VCaP (cell line): ENCODE measurements at regions not wholly inside any gene's neighbourhood (a gene's known extent, or its start where the extent isn't known, plus 50 kb on each side); places are given as distances from the start of the nearest gene placed in this dataset.
"Not testable (repeated sequence)": the region's sequence is repeated elsewhere in the genome, so short reads cannot be mapped to it uniquely, and the experiment has no call there.

Source experiments
- H3K27ac ChIP-seq: fragments of 450-650 bp; 2 replicates; pipeline ENCODE4 v1.5.1; 2017
- TF ChIP-seq, protein P1 (sequence below): fragments of 450-650 bp; conservative IDR thresholded peaks from 2 replicates; pipeline ENCODE4 v1.5.1; 2017; ENCODE audit warnings: mild to moderate bottlenecking, moderate library complexity

DNA sequence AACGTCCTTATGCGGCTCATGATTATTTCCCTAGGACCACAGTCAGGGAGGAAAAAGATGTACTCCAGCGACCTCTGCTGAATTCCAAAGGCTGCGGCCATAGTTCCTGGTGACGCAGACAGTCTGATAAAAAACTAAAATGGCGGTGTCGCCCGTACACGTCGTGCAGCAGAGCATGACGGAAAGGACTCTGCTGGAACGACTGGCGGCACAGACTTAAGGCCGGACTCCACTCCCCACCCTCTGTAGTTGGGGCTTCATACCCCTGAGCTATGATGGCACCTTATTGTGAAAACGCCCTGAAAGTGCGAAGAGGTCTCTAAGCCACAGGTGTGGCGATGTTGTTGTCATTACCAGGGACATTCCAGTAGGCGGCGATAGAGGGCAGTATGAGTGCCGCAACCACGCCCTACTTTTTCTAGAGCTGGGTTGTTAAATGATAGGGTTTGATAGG, 90.0 kb upstream of the EDA2R start:
- H3K27ac ChIP-seq: peak overlapping the region; percentile 79
- TF ChIP-seq, protein P1, sequence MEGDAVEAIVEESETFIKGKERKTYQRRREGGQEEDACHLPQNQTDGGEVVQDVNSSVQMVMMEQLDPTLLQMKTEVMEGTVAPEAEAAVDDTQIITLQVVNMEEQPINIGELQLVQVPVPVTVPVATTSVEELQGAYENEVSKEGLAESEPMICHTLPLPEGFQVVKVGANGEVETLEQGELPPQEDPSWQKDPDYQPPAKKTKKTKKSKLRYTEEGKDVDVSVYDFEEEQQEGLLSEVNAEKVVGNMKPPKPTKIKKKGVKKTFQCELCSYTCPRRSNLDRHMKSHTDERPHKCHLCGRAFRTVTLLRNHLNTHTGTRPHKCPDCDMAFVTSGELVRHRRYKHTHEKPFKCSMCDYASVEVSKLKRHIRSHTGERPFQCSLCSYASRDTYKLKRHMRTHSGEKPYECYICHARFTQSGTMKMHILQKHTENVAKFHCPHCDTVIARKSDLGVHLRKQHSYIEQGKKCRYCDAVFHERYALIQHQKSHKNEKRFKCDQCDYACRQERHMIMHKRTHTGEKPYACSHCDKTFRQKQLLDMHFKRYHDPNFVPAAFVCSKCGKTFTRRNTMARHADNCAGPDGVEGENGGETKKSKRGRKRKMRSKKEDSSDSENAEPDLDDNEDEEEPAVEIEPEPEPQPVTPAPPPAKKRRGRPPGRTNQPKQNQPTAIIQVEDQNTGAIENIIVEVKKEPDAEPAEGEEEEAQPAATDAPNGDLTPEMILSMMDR: peak; percentile 94

DNA sequence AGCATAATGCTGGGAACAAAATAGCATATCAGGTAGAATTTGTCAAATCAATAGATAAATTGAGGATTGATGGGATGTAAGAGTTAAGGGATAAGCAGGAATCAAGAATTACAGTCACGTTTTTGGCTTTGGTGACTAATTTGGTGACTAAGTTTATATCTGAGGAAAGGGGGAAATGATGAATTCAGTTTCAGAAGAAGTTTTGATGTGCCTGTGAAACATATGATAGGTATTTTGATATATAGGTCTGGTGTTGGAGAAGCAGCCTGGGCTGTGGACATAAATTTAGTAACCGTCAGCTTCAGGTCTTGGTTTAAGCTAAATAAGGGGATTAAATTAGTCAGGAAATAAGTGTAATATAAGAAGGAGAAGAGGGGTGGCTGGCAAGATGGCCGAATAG, 79.0 kb upstream of the EDA2R start:
- TF ChIP-seq, protein P1: no peak

DNA sequence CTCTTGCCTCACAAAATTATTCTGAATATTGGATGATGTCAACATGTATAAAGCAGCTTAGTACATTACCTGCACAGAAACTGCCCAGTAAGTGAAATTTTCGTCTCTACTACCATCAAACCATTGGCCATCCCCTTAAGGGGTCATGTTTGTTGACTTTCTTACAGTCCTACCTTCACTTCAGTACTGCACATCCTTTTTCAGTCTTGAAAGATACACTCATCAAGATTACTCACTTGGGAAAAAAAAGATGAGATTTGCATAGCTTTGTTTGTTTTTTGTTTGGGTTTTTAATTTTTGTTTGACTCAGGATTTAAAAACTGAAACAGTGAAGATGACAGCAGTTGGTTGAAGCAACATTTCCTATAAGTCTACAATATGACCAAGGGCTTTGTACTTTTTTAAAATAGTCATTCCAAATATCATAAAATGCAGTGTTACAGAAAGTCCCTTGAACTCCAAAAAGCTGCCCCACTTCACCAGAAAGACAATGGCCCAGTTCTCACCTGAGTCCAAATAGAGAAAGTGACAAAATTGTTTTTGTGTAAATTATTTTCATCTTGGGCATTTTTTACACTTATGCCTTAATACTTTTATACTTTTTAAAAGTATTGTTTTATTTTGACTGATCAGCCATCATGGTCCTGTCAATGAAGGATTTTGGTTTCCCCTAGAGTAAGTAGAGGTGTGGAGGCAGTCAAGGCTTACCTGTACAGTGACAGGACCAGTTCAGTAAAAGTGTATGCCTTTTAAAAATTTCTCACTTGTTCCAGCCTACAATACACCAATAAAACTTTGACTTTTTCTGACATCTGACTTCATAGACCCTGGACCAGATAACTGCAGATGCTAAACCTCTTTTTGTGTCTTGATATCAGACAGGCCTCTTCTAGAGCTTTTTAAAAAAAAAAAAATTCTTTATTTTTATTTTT, 59.7 kb upstream of the EDA2R start:
- TF ChIP-seq, protein P1: no peak
- no peak overlapping the region for H3K27ac ChIP-seq

More for the DNA sequence above, 79.0 kb upstream of the EDA2R start:
- H3K27ac ChIP-seq: no peak overlapping the region

DNA sequence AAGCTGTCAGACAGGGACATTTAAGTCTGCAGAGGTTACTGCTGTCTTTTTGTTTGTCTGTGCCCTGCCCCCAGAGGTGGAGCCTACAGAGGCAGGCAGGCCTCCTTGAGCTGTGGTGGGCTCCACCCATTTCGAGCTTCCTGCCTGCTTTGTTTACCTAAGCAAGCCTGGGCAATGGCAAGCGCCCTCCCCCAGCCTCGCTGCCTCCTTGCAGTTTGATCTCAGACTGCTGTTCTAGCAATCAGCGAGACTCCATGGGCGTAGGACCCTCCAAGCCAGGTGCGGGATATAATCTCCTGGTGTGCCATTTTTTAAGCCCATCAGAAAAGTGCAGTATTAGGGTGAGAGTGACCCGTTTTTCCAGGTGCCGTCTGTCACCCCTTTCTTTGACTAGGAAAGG, 53.6 kb upstream of the EDA2R start:
- H3K27ac ChIP-seq: not testable (repeated sequence)
